HG03064 (cell line): ENCODE measurements at regions not wholly inside any gene's neighbourhood (a gene's known extent, or its start where the extent isn't known, plus 50 kb on each side); places are given as distances from the start of the nearest gene placed in this dataset.

Source experiments
- ATAC-seq: cut with Tn5 transposase; IDR thresholded peaks from one replicate; pipeline ENCODE4 v1.9.1; 2021; ENCODE audit warnings: low read depth; ENCODE audit not compliant: unreplicated experiment

DNA sequence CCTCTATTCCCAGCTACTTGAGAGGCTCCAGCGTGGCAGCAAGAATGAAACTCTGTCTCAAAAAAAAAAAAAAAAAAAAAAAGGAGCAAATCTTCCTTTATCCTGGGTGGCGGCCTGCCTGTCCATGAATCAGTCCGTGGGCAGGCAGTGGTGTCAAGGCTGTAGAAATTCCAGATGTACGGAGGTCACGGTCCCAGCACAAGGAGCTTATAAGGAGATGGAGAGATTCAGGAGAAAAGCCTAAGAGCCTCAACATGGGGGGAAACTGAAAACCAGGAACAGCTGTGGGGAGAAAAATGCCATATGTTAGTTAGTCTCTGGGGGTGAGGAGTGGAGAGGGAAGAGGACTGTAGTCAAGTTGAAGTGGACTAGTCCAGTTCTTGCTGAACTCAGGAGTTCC is 130.5 kb upstream of the CRY1 start:
- no peak for ATAC-seq

DNA sequence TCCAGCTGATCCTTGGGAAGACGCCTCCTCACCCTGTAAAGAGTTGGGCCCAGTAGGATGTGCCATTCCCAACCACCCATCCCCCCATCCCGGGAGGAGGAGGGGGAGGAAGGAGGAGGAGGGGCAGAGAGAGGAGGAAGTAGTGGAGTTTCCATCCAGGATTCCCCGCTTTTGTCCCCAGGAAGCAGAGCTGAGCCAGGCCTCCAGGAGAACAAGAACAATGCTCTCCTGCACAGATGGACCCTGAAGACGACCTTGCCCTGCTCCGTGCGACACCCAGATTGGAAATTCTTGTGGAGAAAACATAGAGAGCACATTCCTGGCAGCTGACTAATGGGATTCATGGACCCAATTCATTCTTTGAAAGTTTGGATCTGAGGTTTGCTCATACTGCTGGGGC is 132.3 kb upstream of the CRY1 start:
- no peak for ATAC-seq

DNA sequence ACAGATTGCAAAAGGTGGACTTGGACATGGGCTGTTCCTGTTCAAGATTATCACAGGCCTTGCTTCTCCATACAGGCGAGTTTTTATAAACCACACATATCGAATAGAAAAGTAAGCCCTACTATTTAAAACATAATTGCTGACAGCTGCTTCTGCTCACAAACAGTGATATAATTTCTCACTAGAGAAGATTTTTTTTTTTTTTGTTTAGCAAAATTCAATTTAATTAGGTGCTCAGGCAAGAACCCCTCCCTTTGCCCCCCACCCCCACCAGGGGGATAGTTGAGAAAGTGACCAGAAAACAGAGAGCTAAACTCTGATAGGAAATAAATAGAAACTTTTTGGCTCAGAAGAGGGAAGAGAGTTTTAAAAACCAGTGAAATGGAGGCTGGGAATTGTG is 132.8 kb upstream of the CRY1 start:
- ATAC-seq, result no peak

DNA sequence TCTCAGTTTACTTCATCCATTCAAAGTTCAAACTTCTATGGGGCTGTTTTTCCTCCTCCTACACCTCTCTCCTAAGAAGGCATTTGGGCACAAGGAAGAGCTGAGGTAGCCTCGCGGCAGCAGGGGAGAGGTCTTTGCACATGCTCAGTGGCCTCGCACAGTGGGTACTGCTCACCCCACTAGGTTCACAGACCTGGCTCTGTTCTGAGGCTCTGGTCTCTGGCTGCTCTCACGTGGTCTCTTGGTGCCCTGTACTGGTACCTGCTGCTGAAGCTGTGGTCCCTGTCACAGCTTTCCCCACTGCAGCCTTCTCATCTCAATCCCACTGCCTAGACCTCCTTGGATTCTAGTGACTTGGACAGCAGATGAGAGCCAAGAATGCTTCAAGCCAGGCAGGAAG is 134.7 kb upstream of the CRY1 start:
- no peak for ATAC-seq

DNA sequence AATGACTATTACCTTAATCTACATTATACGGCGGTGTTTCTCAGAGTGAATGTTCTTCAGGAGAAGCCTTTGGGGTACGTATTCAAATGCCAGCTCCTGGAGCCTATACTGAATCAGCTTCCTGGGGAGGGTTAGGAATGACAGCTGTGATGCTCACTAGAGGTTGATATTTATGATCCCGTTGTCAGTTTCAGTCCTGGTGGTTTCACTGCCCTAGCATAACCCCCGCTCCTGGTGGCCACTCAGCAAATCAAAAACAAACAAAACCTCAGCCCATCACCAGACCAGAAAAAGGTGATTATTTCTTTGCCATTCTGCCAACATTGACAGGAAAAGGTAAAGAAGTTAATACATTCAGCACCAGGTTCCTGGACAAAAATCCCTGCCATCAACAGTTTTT is 136.5 kb upstream of the CRY1 start:
- ATAC-seq, result no peak

DNA sequence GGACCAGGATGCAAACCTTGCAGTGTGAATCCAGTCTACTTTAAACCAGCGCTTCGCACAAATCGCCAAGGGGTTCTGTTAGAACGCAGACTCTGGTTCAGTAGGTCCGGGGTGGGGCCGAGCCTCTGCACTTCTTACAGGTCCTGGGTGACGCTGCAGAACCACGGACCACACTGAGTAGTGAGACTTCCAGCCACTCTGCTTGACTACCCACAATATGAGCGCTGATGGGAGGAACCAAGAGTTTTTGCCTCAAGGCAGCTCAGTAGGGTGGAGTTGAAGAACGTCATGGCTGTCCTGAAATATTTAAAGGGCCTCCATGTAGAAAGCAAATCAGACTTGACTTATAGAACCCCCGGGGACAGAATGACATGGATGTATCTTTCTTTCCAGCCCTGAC is 138.0 kb upstream of the CRY1 start:
- no peak for ATAC-seq

DNA sequence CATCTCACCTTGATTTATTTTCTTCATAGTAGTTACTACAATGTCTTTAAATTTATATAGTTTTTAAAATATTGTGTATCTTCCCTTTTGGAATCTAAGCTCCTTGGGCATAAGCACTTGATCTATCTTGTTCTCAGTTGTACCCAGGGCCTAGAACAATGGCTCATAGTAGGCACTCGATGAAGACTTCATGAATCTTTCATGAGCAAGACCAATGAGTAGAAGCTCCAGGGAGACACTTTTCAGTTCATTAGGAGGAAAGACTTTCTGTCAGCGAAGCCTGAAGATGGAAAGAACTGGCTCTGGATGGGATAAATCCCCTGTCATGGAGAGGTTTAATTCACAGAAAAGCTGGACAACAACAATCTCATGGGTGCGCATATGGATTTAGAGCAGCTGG is 140.2 kb upstream of the CRY1 start:
- no peak for ATAC-seq

DNA sequence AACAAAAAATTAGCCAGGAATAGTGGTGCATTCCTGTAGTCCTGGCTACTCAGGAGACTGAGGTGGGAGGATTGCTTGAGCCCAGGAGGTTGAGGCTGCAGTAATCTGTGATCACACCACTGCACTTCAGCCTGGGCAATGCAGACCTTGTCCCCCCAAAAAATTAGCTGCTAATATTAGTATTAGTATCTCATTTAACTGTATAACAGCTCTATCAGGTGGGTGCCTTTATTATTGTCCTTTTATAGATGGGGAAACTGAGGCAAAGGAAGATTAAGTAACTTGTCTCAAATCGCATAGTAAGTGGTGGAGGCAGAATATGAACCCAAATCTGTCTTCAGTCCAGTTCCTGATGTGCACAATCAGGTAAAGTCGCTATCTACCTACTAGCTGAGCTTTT is 142.3 kb upstream of the CRY1 start:
- no peak for ATAC-seq

DNA sequence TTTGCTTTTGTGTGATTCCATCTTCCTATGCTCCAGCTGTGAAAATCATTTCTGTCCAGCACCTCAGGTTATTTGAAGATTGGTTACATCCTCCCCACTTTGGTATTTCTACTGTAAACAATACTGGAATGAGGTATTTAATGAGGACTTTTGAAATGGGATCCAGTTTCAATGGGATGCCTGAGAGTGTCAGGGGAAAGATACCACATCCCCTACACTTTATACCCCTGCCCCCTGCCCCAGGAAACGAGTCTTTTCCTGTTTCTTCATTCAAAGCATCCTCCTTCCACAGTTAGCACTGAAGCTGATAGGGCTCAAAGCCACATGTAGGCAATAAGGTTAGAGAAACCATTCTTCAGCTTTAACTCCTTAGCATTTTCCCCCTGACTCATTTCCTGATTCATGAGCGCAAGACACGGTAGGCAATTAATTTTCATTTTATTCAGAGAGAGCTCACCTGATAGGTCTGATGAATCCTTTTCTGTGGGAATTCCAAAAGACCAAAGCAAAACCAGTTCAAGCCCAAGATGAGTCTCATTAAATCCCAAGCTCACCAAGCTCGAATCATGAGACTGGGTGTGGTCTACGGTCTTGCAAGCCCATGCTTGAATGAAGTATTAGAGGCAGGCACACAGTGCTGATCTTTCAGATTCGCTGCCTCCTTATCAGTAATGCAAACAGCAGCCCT is 143.6 kb upstream of the CRY1 start:
- ATAC-seq, result no peak

DNA sequence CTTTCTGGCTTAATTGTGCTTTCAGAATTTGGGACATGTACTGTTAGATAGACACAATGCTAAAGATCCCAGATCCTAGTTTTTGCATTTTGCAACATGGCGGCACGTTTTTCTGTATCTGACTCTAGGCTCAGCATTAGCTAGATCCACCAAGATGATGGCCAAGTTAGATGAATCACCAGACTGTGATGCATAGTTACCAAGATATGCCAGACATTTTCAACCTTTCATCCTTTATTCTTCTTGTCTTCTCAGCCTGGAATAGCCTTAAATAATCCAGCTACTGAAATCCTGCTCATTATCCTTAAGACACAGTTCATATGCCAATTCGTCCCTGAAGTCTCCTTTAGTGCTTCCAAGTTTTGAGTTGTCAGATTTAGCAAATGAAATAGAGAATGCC is 144.9 kb upstream of the CRY1 start:
- no peak for ATAC-seq

DNA sequence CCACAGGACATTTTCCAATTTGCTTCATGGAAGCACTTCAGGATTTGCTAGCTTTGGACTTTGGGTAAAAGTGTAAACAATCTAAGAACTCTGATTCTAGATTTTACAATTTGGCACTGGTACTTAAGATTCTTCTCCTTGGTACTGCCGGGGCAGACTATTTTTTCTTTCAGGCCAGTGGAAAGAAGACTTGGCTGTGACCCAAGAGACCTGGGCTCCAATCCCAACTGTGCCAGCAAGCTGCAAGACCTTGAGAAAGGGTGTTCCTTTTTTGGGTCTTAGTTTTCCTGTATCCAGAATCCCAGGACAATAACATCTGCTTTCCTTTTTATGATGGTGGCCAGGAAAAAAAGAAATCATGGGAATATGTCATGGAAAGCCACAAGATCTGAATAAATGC is 148.1 kb upstream of the CRY1 start:
- ATAC-seq, result no peak

DNA sequence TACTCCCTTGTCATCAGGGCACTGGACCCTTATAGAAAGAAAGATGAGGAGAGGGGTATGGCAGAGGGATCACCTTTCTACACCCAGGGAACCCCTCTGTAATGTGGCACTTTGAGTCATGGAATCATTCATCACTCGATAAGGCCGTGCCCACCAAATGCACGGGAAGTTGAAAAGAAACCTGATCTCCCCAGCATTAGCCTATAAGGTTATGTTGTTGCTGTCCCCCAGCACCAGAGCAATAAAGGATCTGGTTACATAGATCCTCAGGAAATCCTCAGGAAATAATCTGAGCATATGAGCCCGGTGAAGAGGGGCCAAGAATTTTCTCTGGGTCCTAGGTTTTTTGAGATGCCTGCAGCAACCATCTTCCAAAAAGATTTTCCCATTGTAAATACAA is 148.8 kb upstream of the CRY1 start:
- ATAC-seq, result no peak

DNA sequence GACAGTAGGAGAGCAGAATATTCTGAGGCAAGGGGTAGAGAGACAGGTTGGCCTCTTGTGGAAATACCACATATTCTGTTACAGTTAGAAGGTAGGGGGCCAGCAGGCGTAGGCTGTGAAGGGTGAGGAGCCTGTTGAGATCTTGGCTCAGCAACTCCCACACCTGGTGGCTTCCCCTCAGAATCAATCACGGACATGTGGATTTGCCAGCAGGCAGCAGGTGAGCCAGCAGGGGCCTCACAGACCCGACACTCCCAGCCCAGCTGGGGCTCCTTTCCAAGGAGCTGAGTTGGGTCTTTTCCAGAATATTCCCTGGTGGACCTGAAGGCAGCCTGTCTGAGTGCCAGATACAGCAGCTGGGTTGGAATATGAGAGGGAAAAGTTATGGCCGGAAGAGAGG is 150.0 kb upstream of the CRY1 start:
- ATAC-seq, result no peak

DNA sequence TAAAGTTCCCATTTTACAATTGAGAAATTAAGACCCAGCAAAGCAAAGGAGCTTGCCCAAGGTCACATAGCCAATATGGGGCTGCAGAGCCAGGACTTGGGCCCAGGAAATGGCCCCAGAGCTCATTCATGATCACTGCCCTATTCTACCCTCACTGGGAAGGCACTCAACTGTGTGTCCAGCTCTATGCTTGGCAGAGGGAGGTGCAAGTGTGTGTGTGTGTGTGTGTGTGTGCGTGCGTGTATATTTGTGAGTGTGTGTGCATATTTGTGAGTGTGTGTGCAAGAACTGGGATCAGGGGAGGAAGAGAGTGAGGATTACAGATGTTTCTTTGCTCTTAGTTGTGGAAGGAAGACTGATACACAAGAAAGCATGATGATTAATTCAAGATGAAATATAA is 151.2 kb upstream of the CRY1 start:
- ATAC-seq, result no peak

DNA sequence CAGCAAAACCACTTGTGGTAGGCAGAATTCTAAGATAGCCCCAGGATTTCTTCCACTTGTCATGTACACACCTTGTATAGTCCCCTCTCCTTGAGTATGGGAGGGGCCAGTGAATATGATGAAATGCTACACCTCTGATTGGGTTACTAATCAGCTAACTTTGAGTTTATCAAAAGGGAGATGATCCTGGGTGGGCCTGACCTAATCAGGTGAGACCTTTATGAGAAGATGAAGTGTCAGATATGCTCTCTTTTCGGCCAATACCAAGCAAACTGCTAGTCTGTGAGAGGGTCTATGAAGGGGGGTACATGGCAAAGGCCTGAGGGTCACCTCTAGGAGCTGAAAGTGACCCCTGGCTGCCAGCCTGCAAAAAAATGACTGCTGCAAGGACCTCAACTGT is 154.3 kb upstream of the CRY1 start:
- ATAC-seq, result no peak

DNA sequence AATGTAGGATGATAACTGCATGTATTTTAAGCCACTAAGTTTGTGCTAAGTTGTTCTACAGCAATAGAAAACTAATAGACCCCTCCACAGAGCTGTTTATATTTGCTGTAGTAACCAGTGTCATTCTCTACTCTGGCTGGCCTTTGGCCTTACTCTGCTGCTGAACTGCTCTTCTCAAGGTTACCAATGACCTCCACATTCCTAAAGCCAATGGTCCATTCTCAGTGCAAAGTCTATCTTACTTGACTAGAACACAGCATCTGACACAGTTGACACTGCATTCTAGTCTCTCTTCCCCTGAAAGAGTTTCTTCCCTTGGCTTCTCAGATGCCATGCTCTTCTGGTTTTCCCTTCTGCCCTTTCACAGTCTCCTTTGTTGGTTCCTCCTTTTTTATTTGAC is 154.8 kb upstream of the CRY1 start:
- ATAC-seq, result no peak

DNA sequence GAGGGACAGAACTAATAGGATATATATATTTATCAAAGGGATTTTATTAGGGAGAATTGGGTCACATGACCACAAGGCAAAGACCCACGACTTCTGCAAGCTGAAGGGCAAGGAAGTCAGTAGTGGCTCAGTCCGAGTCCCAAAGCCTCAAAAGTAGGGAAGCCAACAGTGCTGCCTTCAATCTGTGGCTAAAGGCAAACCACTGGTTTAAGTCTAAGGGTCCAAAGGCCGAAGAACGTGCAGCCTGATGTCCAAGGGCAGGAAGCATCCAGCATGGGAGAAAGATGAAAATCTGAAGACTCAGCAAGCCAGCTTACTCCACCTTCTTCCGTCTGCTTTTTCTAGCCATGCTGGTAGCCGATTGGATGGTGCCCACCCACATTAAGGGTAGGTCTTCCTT is 157.9 kb upstream of the CRY1 start:
- no peak for ATAC-seq

DNA sequence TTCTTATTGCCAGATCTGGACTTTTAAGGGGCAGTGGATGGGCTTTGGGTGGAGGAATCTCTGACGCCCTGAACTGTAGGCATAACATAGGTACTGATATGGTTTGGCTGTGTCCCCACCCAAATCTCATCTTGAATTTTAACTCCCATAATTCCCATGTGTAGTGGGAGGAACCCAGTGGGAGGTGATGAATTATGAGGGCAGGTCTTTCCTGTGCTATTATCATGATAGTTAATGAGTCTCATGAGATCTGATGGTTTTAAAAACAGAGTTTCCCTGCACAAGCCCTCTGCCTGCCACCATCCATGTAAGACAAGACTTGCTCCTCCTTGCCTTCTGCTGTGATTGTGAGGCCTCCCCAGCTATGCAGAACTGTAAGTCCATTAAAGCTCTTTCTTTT is 160.0 kb upstream of the CRY1 start:
- ATAC-seq, result no peak

DNA sequence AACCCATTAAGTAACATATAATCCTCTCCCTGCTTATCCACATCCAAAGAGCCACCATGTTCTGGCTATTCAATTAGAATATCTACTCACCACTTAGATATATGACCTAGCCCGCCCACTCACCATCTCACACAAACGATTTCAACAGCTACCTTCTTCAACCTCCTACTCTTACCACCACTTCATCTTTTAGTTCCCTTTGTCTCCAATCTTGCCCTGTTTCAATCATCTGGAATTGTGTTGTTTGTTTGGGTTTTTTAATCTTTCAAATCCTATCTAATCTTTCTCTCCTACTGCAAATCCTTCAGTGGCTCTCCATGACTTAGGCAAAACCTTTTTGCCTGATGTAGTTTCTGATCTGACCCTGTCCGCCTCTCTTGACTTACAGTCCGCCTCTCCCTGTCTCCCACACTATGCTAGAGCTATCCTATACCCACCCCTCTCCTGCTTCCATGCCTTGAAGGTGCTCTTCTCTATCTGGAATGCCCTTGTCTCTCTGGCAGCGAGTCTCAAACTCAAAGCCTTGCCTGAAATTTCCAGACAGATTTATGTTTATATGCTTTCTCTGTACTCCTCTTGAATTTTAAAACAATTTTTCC is 161.0 kb upstream of the CRY1 start:
- no peak for ATAC-seq

DNA sequence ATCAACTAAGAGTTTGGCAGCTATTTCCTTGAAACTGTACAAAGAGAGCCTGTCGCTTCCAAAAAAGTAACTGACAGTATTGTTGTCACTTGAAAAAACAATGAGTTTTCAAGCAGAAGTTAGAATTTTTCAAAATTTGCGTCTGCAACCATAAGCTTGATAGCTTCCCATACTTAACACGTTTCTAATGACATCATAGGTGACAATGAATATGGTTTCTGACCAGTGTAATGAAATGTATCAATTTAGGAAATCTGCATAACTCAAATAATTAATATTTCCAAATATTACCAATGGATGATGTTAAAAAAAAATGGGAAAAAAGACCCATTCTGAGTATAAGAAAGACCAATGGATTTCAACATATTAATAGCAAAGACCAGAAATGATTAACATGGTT is 165.4 kb upstream of the CRY1 start:
- no peak for ATAC-seq

DNA sequence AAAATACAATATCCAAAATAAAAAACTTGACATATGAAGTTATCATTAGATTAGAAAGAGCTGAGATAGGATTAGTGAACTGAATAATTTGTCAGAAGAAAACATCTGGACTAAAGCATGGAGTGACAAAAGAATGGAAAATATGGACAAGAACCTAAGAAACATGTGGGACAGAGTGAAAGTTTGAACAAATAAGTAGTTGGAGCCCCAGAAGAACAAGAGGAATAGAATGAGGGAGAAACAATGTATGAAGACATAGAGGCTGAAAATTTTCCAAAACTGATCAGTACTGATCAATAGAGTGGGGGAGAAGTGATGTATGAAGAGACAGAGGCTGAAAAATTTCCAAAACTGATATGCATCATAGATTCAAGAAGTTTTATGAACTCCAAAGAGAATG is 170.6 kb upstream of the CRY1 start:
- ATAC-seq, result no peak

DNA sequence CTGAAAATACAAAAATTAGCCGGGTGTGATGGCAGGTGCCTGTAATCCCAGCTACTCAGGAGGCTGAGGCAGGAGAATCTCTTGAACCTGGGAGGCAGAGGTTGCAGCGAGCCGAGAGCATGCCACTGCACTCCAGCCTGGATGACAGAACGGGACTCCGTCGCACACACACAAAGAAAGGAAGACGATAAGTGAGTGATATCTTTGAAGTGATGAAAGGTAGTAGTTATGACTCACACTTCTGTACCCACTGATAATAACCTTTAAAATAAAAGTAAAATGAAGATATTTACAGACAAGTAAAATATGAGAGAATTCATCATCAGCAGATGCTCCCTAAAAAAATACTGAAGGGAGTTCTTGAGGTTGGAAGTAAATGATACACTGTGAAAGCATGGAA is 171.3 kb upstream of the CRY1 start:
- ATAC-seq, result no peak

DNA sequence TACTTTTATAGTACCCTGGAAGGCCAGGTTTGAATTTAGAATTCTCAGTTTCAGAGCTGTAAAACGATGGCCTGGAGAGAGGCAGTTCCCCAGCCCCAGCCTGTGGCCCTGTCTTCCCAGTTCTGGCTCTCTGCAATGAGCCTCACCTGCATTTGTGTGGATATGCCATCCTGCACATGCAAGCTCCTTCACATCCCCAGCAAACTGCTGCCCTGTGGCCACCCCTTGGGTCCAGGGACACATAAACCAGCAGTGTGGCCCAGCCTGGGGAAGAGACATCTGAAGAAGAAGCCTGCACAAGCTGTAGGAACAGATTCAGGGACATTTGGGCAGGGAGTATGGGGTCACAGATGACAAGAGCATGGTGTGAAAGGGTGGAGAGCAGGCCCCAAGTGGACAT is 174.3 kb upstream of the CRY1 start:
- ATAC-seq, result no peak
